ENCODE measurements at regions not wholly inside any gene's neighbourhood (a gene's known extent, or its start where the extent isn't known, plus 50 kb on each side); places are given as distances from the start of the nearest gene placed in this dataset.

- no peak for ATAC-seq
Observed at GRCh38 chr20:50380697-50381040, 129.5 kb upstream of the PTPN1 start.

GRCh38 chr20:50381075-50381732, 129.0 kb upstream of the PTPN1 start:
- no peaks in the 10 kb centered on the region for H3K9me3 Mint-ChIP-seq
- peak overlapping the region; percentile 32 to 78 (median 62) for H3K4me3 Mint-ChIP-seq
- ATAC-seq (no peak), DNase-seq (peak in 1 of 10 donors; percentile 8)
- H3K36me3 Mint-ChIP-seq = no peaks in the 10 kb centered on the region
- H3K27me3 Mint-ChIP-seq = peaks cover 0 to 2% (median 0%) of the 10 kb centered on the region in 5 donors
- peak overlapping the region; percentile 27 to 88 (median 80) for H3K27ac Mint-ChIP-seq
- POLR2A ChIA-PET = no interaction called here
- H3K4me1 Mint-ChIP-seq = peaks cover 16 to 55% (median 34%) of the 10 kb centered on the region in 4 donors

More at GRCh38 chr20:50380697-50381040, 129.5 kb upstream of the PTPN1 start:
- peaks cover 12 to 50% (median 29%) of the 10 kb centered on the region in 4 donors for H3K4me1 Mint-ChIP-seq
- peak in 1 of 10 donors; percentile 31 for DNase-seq
- POLR2A ChIA-PET = interaction anchor here (0.7 kb wide), 1 partner anchor 423 kb away, joined by 3 read pairs; no protein-coding TSS in a partner anchor
- H3K27me3 Mint-ChIP-seq = peaks cover 0 to 2% (median 0%) of the 10 kb centered on the region in 5 donors
- no peaks in the 10 kb centered on the region for H3K36me3 Mint-ChIP-seq
- H3K27ac Mint-ChIP-seq = peak overlapping the region in 6 of 10 donors; percentile 10 to 81 (median 36)
- H3K9me3 Mint-ChIP-seq = no peaks in the 10 kb centered on the region
- no peak overlapping the region for H3K4me3 Mint-ChIP-seq

GRCh38 chr20:50381771-50382593, 128.2 kb upstream of the PTPN1 start:
- Mint-ChIP-seq H3K27ac (peak overlapping the region; percentile 37 to 93 (median 82)), H3K4me3 (peak overlapping the region; percentile 53 to 81 (median 76)), H3K27me3 (peaks cover 0 to 3% (median 0%) of the 10 kb centered on the region in 5 donors), H3K9me3 (no peaks in the 10 kb centered on the region), H3K4me1 (peaks cover 18 to 61% (median 40%) of the 10 kb centered on the region in 4 donors), H3K36me3 (no peaks in the 10 kb centered on the region)
- no peak for ATAC-seq
- DNase-seq = peak in 3 of 10 donors; percentile 15 to 43 (median 24)
- POLR2A ChIA-PET = interaction anchor here (0.7 kb wide), 1 partner anchor 107 kb away, joined by 3 read pairs; no protein-coding TSS in a partner anchor

- peaks cover 0 to 4% (median 0%) of the 10 kb centered on the region in 5 donors for H3K27me3 Mint-ChIP-seq
- H3K4me3 Mint-ChIP-seq = peak overlapping the region; percentile 5 to 79 (median 63)
- H3K4me1 Mint-ChIP-seq = peaks cover 20 to 67% (median 48%) of the 10 kb centered on the region in 4 donors
- DNase-seq (peak in 9 of 10 donors; percentile 13 to 83 (median 57)), ATAC-seq (peak; percentile 82 to 85)
- H3K36me3 Mint-ChIP-seq = no peaks in the 10 kb centered on the region
- POLR2A ChIA-PET = no interaction called here
- H3K27ac Mint-ChIP-seq = peak overlapping the region in 9 of 10 donors; percentile 71 to 94 (median 85)
- H3K9me3 Mint-ChIP-seq = no peaks in the 10 kb centered on the region
Observed at GRCh38 chr20:50385733-50386640, 124.2 kb upstream of the PTPN1 start.

- Mint-ChIP-seq H3K4me3 (peak overlapping the region; percentile 5 to 79 (median 58)), H3K27ac (peak overlapping the region in 9 of 10 donors; percentile 71 to 94 (median 85)), H3K4me1 (peaks cover 15 to 61% (median 42%) of the 10 kb centered on the region in 4 donors), H3K27me3 (peaks cover 0 to 4% (median 0%) of the 10 kb centered on the region in 5 donors), H3K9me3 (no peaks in the 10 kb centered on the region), H3K36me3 (no peaks in the 10 kb centered on the region)
- DNase-seq = no peak
- no peak for ATAC-seq
- POLR2A ChIA-PET = no interaction called here
Observed at GRCh38 chr20:50386641-50386960, 123.6 kb upstream of the PTPN1 start.

- Mint-ChIP-seq H3K9me3 (no peaks in the 10 kb centered on the region), H3K27ac (peak overlapping the region in 9 of 10 donors; percentile 20 to 93 (median 82)), H3K27me3 (peaks cover 0 to 4% (median 0%) of the 10 kb centered on the region in 5 donors), H3K36me3 (no peaks in the 10 kb centered on the region), H3K4me3 (peak overlapping the region in 5 of 10 donors; percentile 6 to 48 (median 15)), H3K4me1 (peaks cover 14 to 58% (median 34%) of the 10 kb centered on the region in 4 donors)
- POLR2A ChIA-PET = no interaction called here
- DNase-seq = no peak
- no peak for ATAC-seq
Observed at GRCh38 chr20:50387218-50387995, 122.8 kb upstream of the PTPN1 start.

- Mint-ChIP-seq H3K4me1 (peaks cover 14 to 54% (median 32%) of the 10 kb centered on the region in 4 donors), H3K36me3 (no peaks in the 10 kb centered on the region), H3K4me3 (peak overlapping the region in 1 of 10 donors; percentile 33), H3K27ac (peak overlapping the region in 8 of 10 donors; percentile 20 to 86 (median 69)), H3K9me3 (no peaks in the 10 kb centered on the region), H3K27me3 (peaks cover 0 to 4% (median 0%) of the 10 kb centered on the region in 5 donors)
- POLR2A ChIA-PET = no interaction called here
- ATAC-seq = no peak
- DNase-seq = no peak
Observed at GRCh38 chr20:50387996-50388332, 122.2 kb upstream of the PTPN1 start.

GRCh38 chr20:50388733-50389437, 121.3 kb upstream of the PTPN1 start:
- H3K36me3 Mint-ChIP-seq = no peaks in the 10 kb centered on the region
- POLR2A ChIA-PET = no interaction called here
- no peaks in the 10 kb centered on the region for H3K9me3 Mint-ChIP-seq
- peaks cover 14 to 46% (median 30%) of the 10 kb centered on the region in 4 donors for H3K4me1 Mint-ChIP-seq
- H3K27ac Mint-ChIP-seq = peak overlapping the region; percentile 8 to 87 (median 71)
- peak overlapping the region in 1 of 10 donors; percentile 13 for H3K4me3 Mint-ChIP-seq
- no peak for ATAC-seq
- H3K27me3 Mint-ChIP-seq = peaks cover 0 to 4% (median 0%) of the 10 kb centered on the region in 5 donors
- no peak for DNase-seq

- no peak for DNase-seq
- ATAC-seq = no peak
- H3K4me3 Mint-ChIP-seq = no peak overlapping the region
- no peaks in the 10 kb centered on the region for H3K36me3 Mint-ChIP-seq
- H3K9me3 Mint-ChIP-seq = no peaks in the 10 kb centered on the region
- H3K4me1 Mint-ChIP-seq = peaks cover 14 to 44% (median 30%) of the 10 kb centered on the region in 4 donors
- peaks cover 0 to 4% (median 0%) of the 10 kb centered on the region in 5 donors for H3K27me3 Mint-ChIP-seq
- POLR2A ChIA-PET = no interaction called here
- H3K27ac Mint-ChIP-seq = peak overlapping the region in 8 of 10 donors; percentile 8 to 87 (median 76)
Observed at GRCh38 chr20:50389438-50389807, 120.8 kb upstream of the PTPN1 start.

- peaks cover 0 to 4% (median 0%) of the 10 kb centered on the region in 5 donors for H3K27me3 Mint-ChIP-seq
- ATAC-seq (no peak), DNase-seq (no peak)
- POLR2A ChIA-PET = no interaction called here
- H3K4me1 Mint-ChIP-seq = peaks cover 14 to 41% (median 28%) of the 10 kb centered on the region in 4 donors
- no peaks in the 10 kb centered on the region for H3K36me3 Mint-ChIP-seq
- H3K9me3 Mint-ChIP-seq = no peaks in the 10 kb centered on the region
- H3K27ac Mint-ChIP-seq = peak overlapping the region in 7 of 10 donors; percentile 4 to 86 (median 41)
- no peak overlapping the region for H3K4me3 Mint-ChIP-seq
Observed at GRCh38 chr20:50389808-50390684, 120.1 kb upstream of the PTPN1 start.
